Neural cell (in vitro differentiated cells): ENCODE measurements at regions not wholly inside any gene's neighbourhood (a gene's known extent, or its start where the extent isn't known, plus 50 kb on each side); places are given as distances from the start of the nearest gene placed in this dataset.

Experiments used
- H2AFZ ChIP-seq: fragments of 200-600, 300-800 bp; sonication (generic), shearing (Covaris generic); 2 replicates; pipeline ENCODE4 v1.6.0; 2014; ENCODE audit warnings: low read depth, mild to moderate bottlenecking, antibody characterized with exemption, low read length, moderate library complexity
- H3F3A ChIP-seq: fragments of 200-600 bp; shearing (Covaris generic); 2 replicates; pipeline ENCODE4 v1.6.1; 2016; ENCODE audit warnings: mild to moderate bottlenecking, moderate library complexity, mixed read lengths, antibody characterized with exemption, low read length; ENCODE audit not compliant: insufficient read depth, poor library complexity, severe bottlenecking
- H3K27ac ChIP-seq: fragments of 200-600, 300-800 bp; sonication (generic), shearing (Covaris generic); 2 replicates; pipeline ENCODE4 v1.5.1; 2014; ENCODE audit warnings: mild to moderate bottlenecking, low read length, moderate library complexity
- H3K27me3 ChIP-seq: fragments of 300-800, 200-600 bp; sonication (generic), shearing (Covaris generic); 2 replicates; pipeline ENCODE4 v1.6.0; 2014; ENCODE audit warnings: mild to moderate bottlenecking, low read depth, low read length, moderate library complexity; ENCODE audit not compliant: insufficient read depth
- H3K36me3 ChIP-seq: fragments of 300-800, 200-600 bp; sonication (generic), shearing (Covaris generic); 2 replicates; pipeline ENCODE4 v1.5.1; 2014; ENCODE audit warnings: mild to moderate bottlenecking, antibody characterized with exemption, low read length, moderate library complexity; ENCODE audit not compliant: insufficient read depth
- H3K4me2 ChIP-seq: fragments of 300-800, 200-600 bp; sonication (generic), shearing (Covaris generic); 2 replicates; pipeline ENCODE4 v1.6.0; 2014; ENCODE audit warnings: mild to moderate bottlenecking, low read length
- H3K4me3 ChIP-seq: fragments of 300-800, 200-600 bp; sonication (generic), shearing (Covaris generic); 2 replicates; pipeline ENCODE4 v1.5.1; 2014; ENCODE audit warnings: mild to moderate bottlenecking, low read length, moderate library complexity
- H3K79me2 ChIP-seq: fragments of 200-600 bp; shearing (Covaris generic); replicated peaks from 2 replicates; pipeline ENCODE4 v1.6.0; 2014; ENCODE audit warnings: mild to moderate bottlenecking, low read length, moderate library complexity; ENCODE audit not compliant: insufficient read depth
- H3K9ac ChIP-seq: fragments of 300-800, 200-600 bp; sonication (generic), shearing (Covaris generic); 2 replicates; pipeline ENCODE4 v1.6.1; 2016; ENCODE audit warnings: mild to moderate bottlenecking, low read length, mixed read lengths
- H3K9me2 ChIP-seq: fragments of 200-600 bp; shearing (Covaris generic); 2 replicates; pipeline ENCODE4 v1.6.1; 2016; ENCODE audit warnings: mild to moderate bottlenecking, low read length, mixed read lengths; ENCODE audit not compliant: insufficient read depth
- H3K9me3 ChIP-seq: fragments of 200-600, 300-800 bp; sonication (generic), shearing (Covaris generic); 2 replicates; pipeline ENCODE4 v1.6.1; 2016; ENCODE audit warnings: mild to moderate bottlenecking, mixed run types, low read length, moderate library complexity, mixed read lengths
- H4K20me1 ChIP-seq: fragments of 200-600 bp; shearing (Covaris generic); 2 replicates; pipeline ENCODE4 v1.6.1; 2016; ENCODE audit warnings: mild to moderate bottlenecking, mixed run types; ENCODE audit not compliant: insufficient read depth
- EP300 ChIP-seq: fragments of 450-650 bp; conservative IDR thresholded peaks from 2 replicates; pipeline ENCODE4 v1.6.1; 2014; ENCODE audit warnings: antibody characterized with exemption, mild to moderate bottlenecking, moderate library complexity; ENCODE audit not compliant: poor library complexity, severe bottlenecking
- EZH2 ChIP-seq: fragments of 200-600, 300-800 bp; shearing (Covaris generic), sonication (generic); IDR thresholded peaks from 2 replicates; pipeline ENCODE4 v1.6.1; 2014; ENCODE audit warnings: antibody characterized with exemption, low read length, borderline replicate concordance, mild to moderate bottlenecking; ENCODE audit not compliant: insufficient read depth, poor library complexity, severe bottlenecking
- MXI1 ChIP-seq: fragments of 450-650 bp; conservative IDR thresholded peaks from 2 replicates; pipeline ENCODE4 v1.6.1; 2014; ENCODE audit warnings: antibody characterized with exemption, mild to moderate bottlenecking; ENCODE audit not compliant: poor library complexity, severe bottlenecking
- POLR2AphosphoS5 ChIP-seq: IDR thresholded peaks from 2 replicates; pipeline ENCODE4 v1.6.1; 2012
- RAD21 ChIP-seq: fragments of 450-650 bp; conservative IDR thresholded peaks from 2 replicates; pipeline ENCODE4 v1.6.1; 2014; ENCODE audit warnings: antibody characterized with exemption, mild to moderate bottlenecking, moderate library complexity
- SMC3 ChIP-seq: fragments of 450-650 bp; conservative IDR thresholded peaks from 2 replicates; pipeline ENCODE4 v1.6.1; 2014; ENCODE audit warnings: antibody characterized with exemption, mild to moderate bottlenecking, moderate library complexity; ENCODE audit not compliant: poor library complexity
- TAF1 ChIP-seq: IDR thresholded peaks from 2 replicates; pipeline ENCODE4 v1.6.1; 2012; ENCODE audit warnings: low read depth
- TF ChIP-seq, protein P1 (sequence below): fragments of 450-650 bp; IDR thresholded peaks from 2 replicates; pipeline ENCODE4 v1.5.1; 2014; ENCODE audit warnings: antibody characterized with exemption, mild to moderate bottlenecking, moderate library complexity; ENCODE audit not compliant: poor library complexity, severe bottlenecking
- TF ChIP-seq, protein P2 (sequence below): IDR thresholded peaks from 2 replicates; pipeline ENCODE4 v1.6.1; 2012; ENCODE audit warnings: borderline replicate concordance

DNA sequence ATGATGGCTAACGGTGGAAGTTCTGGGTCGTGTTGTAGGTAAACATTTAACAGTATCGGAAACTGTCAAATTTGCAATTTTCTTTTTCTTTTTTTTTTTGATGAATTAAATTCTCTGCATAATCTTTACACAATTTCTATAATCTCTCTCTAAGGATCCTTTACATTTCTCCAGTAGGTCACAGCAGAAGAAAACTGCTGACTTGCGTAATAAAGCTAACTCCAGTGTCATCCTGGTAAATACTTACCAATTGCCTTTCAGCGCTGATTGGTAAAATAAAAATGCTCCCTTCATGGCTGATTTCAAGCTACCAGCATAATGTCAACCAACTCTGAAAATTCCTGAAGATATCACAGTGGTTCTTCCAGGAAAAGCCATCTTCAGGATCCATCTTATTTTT, 510.5 kb upstream of the ATXN8OS start:
- Histone ChIP-seq H3K4me3 (no peak overlapping the region), H3K9me2 (no peaks in the 10 kb centered on the region), H3F3A (no peaks in the 10 kb centered on the region), H4K20me1 (no peaks in the 10 kb centered on the region), H3K36me3 (no peaks in the 10 kb centered on the region), H3K4me2 (no peak overlapping the region), H3K9ac (no peak overlapping the region), H3K27ac (no peak overlapping the region), H3K27me3 (no peaks in the 10 kb centered on the region), H2AFZ (no peak overlapping the region), H3K79me2 (no peaks in the 10 kb centered on the region), H3K9me3 (no peaks in the 10 kb centered on the region)
- TF ChIP-seq, protein P1, sequence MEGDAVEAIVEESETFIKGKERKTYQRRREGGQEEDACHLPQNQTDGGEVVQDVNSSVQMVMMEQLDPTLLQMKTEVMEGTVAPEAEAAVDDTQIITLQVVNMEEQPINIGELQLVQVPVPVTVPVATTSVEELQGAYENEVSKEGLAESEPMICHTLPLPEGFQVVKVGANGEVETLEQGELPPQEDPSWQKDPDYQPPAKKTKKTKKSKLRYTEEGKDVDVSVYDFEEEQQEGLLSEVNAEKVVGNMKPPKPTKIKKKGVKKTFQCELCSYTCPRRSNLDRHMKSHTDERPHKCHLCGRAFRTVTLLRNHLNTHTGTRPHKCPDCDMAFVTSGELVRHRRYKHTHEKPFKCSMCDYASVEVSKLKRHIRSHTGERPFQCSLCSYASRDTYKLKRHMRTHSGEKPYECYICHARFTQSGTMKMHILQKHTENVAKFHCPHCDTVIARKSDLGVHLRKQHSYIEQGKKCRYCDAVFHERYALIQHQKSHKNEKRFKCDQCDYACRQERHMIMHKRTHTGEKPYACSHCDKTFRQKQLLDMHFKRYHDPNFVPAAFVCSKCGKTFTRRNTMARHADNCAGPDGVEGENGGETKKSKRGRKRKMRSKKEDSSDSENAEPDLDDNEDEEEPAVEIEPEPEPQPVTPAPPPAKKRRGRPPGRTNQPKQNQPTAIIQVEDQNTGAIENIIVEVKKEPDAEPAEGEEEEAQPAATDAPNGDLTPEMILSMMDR = no peak
- TF ChIP-seq SMC3 (no peak), TAF1 (no peak), EZH2 (no peak), MXI1 (no peak), EP300 (no peak), RAD21 (no peak), POLR2AphosphoS5 (no peak)

DNA sequence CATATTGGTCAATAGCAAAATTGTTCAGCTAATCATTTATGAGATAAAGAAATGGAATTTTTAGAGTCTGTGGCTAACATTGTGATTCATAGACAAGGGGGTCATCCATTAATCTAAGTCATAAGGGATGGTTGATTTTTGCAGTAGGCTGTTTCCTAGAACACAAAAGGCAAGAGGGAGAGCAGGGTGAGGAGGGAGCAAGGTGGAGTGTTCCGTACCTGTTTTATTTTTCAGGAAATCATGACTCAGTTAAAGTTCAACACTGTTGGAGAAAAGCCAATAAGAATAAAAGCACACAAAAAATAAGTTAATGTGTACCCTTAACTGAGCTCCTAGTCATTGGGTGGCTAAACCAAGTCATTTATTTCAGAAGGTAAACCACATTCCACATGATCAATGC, 512.4 kb upstream of the ATXN8OS start:
- no peaks in the 10 kb centered on the region for H3K79me2 ChIP-seq
- no peaks in the 10 kb centered on the region for H4K20me1 ChIP-seq
- no peak overlapping the region for H2AFZ ChIP-seq
- no peaks in the 10 kb centered on the region for H3K9me3 ChIP-seq
- no peaks in the 10 kb centered on the region for H3K9me2 ChIP-seq
- no peak overlapping the region for H3K27ac ChIP-seq
- no peaks in the 10 kb centered on the region for H3F3A ChIP-seq
- H3K4me3 ChIP-seq = no peak overlapping the region
- no peak overlapping the region for H3K4me2 ChIP-seq
- H3K9ac ChIP-seq = no peak overlapping the region
- H3K27me3 ChIP-seq = no peaks in the 10 kb centered on the region
- no peak for TF ChIP-seq EZH2
- TF ChIP-seq, protein P1 = no peak
- TF ChIP-seq TAF1 = no peak
- TF ChIP-seq, protein P2, sequence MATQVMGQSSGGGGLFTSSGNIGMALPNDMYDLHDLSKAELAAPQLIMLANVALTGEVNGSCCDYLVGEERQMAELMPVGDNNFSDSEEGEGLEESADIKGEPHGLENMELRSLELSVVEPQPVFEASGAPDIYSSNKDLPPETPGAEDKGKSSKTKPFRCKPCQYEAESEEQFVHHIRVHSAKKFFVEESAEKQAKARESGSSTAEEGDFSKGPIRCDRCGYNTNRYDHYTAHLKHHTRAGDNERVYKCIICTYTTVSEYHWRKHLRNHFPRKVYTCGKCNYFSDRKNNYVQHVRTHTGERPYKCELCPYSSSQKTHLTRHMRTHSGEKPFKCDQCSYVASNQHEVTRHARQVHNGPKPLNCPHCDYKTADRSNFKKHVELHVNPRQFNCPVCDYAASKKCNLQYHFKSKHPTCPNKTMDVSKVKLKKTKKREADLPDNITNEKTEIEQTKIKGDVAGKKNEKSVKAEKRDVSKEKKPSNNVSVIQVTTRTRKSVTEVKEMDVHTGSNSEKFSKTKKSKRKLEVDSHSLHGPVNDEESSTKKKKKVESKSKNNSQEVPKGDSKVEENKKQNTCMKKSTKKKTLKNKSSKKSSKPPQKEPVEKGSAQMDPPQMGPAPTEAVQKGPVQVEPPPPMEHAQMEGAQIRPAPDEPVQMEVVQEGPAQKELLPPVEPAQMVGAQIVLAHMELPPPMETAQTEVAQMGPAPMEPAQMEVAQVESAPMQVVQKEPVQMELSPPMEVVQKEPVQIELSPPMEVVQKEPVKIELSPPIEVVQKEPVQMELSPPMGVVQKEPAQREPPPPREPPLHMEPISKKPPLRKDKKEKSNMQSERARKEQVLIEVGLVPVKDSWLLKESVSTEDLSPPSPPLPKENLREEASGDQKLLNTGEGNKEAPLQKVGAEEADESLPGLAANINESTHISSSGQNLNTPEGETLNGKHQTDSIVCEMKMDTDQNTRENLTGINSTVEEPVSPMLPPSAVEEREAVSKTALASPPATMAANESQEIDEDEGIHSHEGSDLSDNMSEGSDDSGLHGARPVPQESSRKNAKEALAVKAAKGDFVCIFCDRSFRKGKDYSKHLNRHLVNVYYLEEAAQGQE = no peak
- TF ChIP-seq POLR2AphosphoS5 = no peak
- no peak for TF ChIP-seq MXI1
- TF ChIP-seq RAD21 = no peak
- no peaks in the 10 kb centered on the region for H3K36me3 ChIP-seq
